ENCODE measurements at regions not wholly inside any gene's neighbourhood (a gene's known extent, or its start where the extent isn't known, plus 50 kb on each side); places are given as distances from the start of the nearest gene placed in this dataset.
A peak's percentile ranks its signal among the peaks of the same experiment; 100 is the strongest.

DNA sequence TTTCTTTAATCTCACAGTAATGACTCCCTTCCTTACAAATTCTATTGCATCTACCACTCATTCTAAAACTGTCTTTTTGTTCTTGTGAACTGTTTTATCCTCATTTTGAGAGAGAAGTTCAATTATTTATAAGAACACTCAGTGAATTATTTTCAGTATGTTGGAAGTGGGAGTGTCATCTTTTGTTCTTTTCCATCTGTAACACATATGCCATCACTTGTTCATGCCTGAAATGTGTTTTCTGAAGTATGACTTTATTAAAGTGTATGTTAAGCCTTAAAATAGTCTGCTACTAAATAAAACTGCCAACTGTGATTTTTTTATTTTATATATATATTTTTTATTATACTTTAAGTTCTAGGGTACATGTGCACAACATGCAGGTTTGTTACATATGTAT lies 623.0 kb upstream of the CBLB start:
- TF ChIP-seq, protein P1, sequence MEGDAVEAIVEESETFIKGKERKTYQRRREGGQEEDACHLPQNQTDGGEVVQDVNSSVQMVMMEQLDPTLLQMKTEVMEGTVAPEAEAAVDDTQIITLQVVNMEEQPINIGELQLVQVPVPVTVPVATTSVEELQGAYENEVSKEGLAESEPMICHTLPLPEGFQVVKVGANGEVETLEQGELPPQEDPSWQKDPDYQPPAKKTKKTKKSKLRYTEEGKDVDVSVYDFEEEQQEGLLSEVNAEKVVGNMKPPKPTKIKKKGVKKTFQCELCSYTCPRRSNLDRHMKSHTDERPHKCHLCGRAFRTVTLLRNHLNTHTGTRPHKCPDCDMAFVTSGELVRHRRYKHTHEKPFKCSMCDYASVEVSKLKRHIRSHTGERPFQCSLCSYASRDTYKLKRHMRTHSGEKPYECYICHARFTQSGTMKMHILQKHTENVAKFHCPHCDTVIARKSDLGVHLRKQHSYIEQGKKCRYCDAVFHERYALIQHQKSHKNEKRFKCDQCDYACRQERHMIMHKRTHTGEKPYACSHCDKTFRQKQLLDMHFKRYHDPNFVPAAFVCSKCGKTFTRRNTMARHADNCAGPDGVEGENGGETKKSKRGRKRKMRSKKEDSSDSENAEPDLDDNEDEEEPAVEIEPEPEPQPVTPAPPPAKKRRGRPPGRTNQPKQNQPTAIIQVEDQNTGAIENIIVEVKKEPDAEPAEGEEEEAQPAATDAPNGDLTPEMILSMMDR (IDR thresholded peaks at IDR 0.05): no peak
- no peak for TF ChIP-seq POLR2A (IDR thresholded peaks at IDR 0.05)
- intact Hi-C loops (cut with DNase I; ENCODE audit: low total_unique reads): no loop called here
- no peak overlapping the region for H3K4me3 ChIP-seq (ENCODE audit: low read depth, poor library complexity, severe bottlenecking)
- DNase-seq (ENCODE audit: low spot score in 2 of 2): no peak

DNA sequence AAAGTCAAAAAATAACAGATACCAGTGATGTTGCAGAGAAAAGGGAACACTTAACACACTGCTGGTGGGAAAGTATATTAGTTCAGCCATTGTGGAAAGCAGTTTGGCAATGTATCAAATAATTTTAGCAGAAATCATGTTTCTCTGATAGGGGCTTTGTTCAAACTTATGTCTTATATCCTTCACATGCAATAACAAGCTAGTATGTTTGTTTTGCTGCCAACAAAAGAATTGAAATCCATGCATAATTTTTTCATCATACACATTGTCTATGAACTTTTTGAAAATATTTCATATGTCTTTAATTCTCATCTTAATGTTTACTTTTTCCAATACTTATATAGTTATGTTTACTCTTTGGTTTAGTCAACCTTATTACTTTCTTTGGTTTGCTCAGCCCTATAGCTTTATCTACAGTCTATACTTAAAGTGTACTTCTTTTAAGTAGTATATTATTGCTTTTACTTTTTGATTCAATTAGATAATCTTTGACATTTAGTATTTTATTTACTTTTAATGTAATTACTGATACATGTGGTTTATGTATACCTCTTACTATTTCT lies 639.6 kb upstream of the CBLB start:
- no peak overlapping the region for H3K4me3 ChIP-seq (ENCODE audit: low read depth, poor library complexity, severe bottlenecking)
- TF ChIP-seq, protein P1 (IDR thresholded peaks at IDR 0.05): no peak
- TF ChIP-seq POLR2A (IDR thresholded peaks at IDR 0.05): no peak
- DNase-seq (ENCODE audit: low spot score in 2 of 2): no peak
- intact Hi-C loops (cut with DNase I; ENCODE audit: low total_unique reads): no loop called here

DNA sequence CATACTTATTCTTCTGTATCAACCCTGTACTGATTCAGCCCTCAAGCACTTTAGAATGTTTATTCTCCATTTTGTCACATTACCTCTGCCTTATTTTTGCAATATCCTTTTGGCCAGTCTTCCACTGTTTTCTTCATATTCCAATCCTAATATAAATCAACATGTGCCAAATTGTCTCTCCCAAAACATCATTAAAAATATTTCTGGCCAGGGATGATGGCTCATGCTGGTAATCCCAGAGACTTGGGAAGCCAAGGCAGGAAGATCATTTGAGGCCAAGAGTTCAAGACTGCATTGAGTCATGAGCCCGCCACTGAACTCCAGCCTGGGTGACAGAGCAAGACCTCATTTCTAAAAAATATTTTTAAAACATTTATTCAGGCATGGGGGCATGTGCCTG lies 641.4 kb upstream of the CBLB start:
- TF ChIP-seq, protein P1 (IDR thresholded peaks at IDR 0.05): no peak
- no peak for TF ChIP-seq POLR2A (IDR thresholded peaks at IDR 0.05)
- WGBS, 2 donors: 58 to 77% methylated on average over 1 of the region's 1 CpG
- DNase-seq (ENCODE audit: low spot score in 2 of 2): peak in 1 of 2 donors; percentile 56
- H3K4me3 ChIP-seq (ENCODE audit: low read depth, poor library complexity, severe bottlenecking): no peak overlapping the region
- intact Hi-C loops (cut with DNase I; ENCODE audit: low total_unique reads): no loop called here

DNA sequence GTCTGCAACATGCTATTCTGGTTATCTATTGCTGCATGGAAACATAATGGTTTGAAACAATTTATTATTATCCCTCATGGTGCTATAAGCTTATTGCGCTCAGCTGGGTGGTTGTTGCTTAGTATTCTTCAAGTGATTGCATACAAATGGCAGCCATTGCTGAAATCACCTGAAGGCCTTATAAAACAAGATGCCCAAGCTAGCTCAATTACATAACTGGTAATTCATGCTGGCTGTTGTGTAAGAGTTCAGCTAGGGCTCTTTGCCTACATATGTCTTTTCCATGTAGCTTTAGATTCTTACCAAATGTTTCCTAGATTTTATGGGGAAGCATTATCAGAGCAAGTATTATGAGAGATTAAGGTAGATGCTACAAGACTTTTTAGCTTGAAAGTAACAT lies 644.0 kb upstream of the CBLB start:
- TF ChIP-seq, protein P1 (IDR thresholded peaks at IDR 0.05): no peak
- TF ChIP-seq POLR2A (IDR thresholded peaks at IDR 0.05): no peak
- 90 to 93% methylated on average over 1 of the region's 1 CpG for WGBS, 2 donors
- no peak overlapping the region for H3K4me3 ChIP-seq (ENCODE audit: low read depth, poor library complexity, severe bottlenecking)
- intact Hi-C loops (cut with DNase I; ENCODE audit: low total_unique reads): no loop called here
- no peak for DNase-seq (ENCODE audit: low spot score in 2 of 2)

DNA sequence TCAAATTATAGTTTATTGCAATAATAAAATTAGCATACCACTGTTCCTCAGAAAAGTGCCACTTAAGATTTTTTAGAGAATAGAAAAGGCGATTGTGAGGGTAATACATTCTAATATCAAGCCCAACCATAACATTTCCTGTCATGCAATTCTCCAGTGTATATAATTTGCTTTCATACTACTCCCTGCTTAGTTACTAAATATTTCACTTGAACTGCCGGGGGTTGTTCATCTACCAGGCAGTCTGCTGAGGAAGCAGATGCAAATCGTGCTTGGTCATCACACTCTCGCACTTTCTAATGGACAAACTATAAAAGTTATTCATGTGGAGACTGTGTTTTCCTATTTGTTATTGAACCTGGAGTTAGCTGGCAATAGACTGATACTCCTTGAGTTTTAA lies 645.6 kb upstream of the CBLB start:
- H3K4me3 ChIP-seq (ENCODE audit: low read depth, poor library complexity, severe bottlenecking): no peak overlapping the region
- WGBS, 2 donors: 70 to 71% methylated on average over 4 of the region's 4 CpGs
- no peak for DNase-seq (ENCODE audit: low spot score in 2 of 2)
- TF ChIP-seq, protein P1 (IDR thresholded peaks at IDR 0.05): no peak
- no peak for TF ChIP-seq POLR2A (IDR thresholded peaks at IDR 0.05)
- intact Hi-C loops (cut with DNase I; ENCODE audit: low total_unique reads): no loop called here

DNA sequence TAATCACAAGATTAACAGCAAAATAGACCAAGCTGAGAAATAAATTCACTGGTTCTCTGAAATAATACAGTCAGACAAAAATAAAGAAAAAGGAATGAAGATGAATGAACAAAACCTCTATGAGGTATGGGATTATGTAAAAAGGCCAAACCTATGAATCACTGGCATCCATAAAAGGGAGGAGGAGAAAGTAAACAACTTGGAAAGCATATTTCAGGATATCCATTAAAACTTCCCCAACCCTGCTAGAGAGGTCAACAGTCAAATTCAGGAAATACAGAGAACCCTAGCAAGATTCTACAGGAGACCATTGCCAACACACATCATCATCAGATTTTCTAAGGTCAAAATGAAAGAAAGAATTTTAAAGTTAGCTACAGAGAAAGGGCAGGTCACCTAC lies 649.7 kb upstream of the CBLB start:
- DNase-seq (ENCODE audit: low spot score in 2 of 2): no peak
- TF ChIP-seq POLR2A (IDR thresholded peaks at IDR 0.05): no peak
- TF ChIP-seq, protein P1 (IDR thresholded peaks at IDR 0.05): no peak
- H3K4me3 ChIP-seq (ENCODE audit: low read depth, poor library complexity, severe bottlenecking): no peak overlapping the region
- intact Hi-C loops (cut with DNase I; ENCODE audit: low total_unique reads): no loop called here
